ENCODE measurements at regions not wholly inside any gene's neighbourhood (a gene's known extent, or its start where the extent isn't known, plus 50 kb on each side); places are given as distances from the start of the nearest gene placed in this dataset.

DNA sequence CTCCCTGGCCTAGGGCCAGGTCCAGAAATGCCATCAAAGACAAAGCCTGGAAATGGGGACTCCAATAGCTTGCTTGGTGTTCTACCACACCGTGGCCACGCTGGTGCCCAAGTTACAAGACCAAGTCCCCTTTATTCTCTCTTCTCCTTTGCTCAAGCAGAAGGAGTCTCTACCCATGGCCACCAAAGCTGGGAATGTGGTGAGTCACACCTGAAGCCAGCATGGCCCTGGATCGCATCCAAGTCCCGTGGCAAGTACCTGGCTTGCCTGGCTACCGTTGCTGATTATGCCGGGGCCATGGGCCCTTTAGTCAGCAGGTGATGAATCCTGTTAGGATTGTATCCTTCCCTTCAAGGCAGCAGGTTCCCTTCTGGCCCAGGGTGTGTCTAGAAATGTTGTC lies 260.0 kb downstream of the HAPSTR1 start:
- Mint-ChIP-seq H3K4me3 (no peak overlapping the region), H3K9me3 (peaks cover 32% of the 10 kb centered on the region), H3K27me3 (ENCODE audit: low read depth) (peaks cover 4% of the 10 kb centered on the region), H3K36me3 (ENCODE audit: low read depth) (no peaks in the 10 kb centered on the region), H3K4me1 (no peaks in the 10 kb centered on the region), H3K27ac (no peak overlapping the region)
- TF ChIP-seq CTCF (IDR thresholded peaks at IDR 0.05; ENCODE audit: unreplicated experiment in 3 of 3) = no peak

GRCh38 chr16:9351841-9352434 lies 260.5 kb downstream of the HAPSTR1 start:
- Mint-ChIP-seq H3K9me3 (peaks cover 34% of the 10 kb centered on the region), H3K27ac (no peak overlapping the region), H3K36me3 (ENCODE audit: low read depth) (no peaks in the 10 kb centered on the region), H3K4me3 (no peak overlapping the region), H3K4me1 (no peaks in the 10 kb centered on the region), H3K27me3 (ENCODE audit: low read depth) (peaks cover 4% of the 10 kb centered on the region)
- TF ChIP-seq CTCF (IDR thresholded peaks at IDR 0.05; ENCODE audit: unreplicated experiment in 3 of 3) = no peak

GRCh38 chr16:9357829-9358228 lies 266.4 kb downstream of the HAPSTR1 start:
- H3K27me3 Mint-ChIP-seq (ENCODE audit: low read depth) = peaks cover 8% of the 10 kb centered on the region
- no peak overlapping the region for H3K27ac Mint-ChIP-seq
- H3K9me3 Mint-ChIP-seq = peaks cover 23% of the 10 kb centered on the region
- H3K4me3 Mint-ChIP-seq = no peak overlapping the region
- peaks cover 8% of the 10 kb centered on the region for H3K36me3 Mint-ChIP-seq (ENCODE audit: low read depth)
- H3K4me1 Mint-ChIP-seq = no peaks in the 10 kb centered on the region
- no peak for TF ChIP-seq CTCF (IDR thresholded peaks at IDR 0.05; ENCODE audit: unreplicated experiment in 3 of 3)

DNA sequence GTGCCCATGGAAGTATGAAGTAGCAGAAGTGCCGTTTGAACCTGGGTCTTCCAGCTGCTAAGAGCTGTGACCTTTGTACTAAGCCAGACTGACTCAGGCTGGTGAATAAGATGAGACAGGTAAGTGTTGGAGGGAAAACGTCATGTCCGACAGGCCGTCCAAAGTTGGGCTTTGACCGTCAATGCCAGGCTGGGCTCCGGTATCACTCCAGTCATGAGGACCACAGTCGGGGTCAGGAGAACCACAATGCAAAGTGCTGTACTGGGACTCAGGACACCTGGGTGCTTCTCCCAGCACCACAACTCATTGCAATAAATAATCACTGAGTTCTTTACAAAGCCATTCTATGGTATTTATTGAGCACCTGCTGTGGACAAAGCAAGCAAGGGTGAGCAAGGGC lies 268.6 kb downstream of the HAPSTR1 start:
- Mint-ChIP-seq H3K9me3 (peaks cover 23% of the 10 kb centered on the region), H3K4me3 (no peak overlapping the region), H3K36me3 (ENCODE audit: low read depth) (peaks cover 8% of the 10 kb centered on the region), H3K4me1 (no peaks in the 10 kb centered on the region), H3K27me3 (ENCODE audit: low read depth) (peaks cover 8% of the 10 kb centered on the region), H3K27ac (no peak overlapping the region)
- TF ChIP-seq CTCF (IDR thresholded peaks at IDR 0.05; ENCODE audit: unreplicated experiment in 3 of 3) = no peak

- H3K27me3 Mint-ChIP-seq (ENCODE audit: low read depth) = peaks cover 9% of the 10 kb centered on the region
- H3K4me1 Mint-ChIP-seq = no peaks in the 10 kb centered on the region
- H3K27ac Mint-ChIP-seq = no peak overlapping the region
- peaks cover 8% of the 10 kb centered on the region for H3K9me3 Mint-ChIP-seq
- no peak for TF ChIP-seq CTCF (IDR thresholded peaks at IDR 0.05; ENCODE audit: unreplicated experiment in 3 of 3)
- H3K36me3 Mint-ChIP-seq (ENCODE audit: low read depth) = peaks cover 8% of the 10 kb centered on the region
- no peak overlapping the region for H3K4me3 Mint-ChIP-seq
Observed at GRCh38 chr16:9362050-9362449, 270.6 kb downstream of the HAPSTR1 start.

GRCh38 chr16:9362604-9363003 lies 271.2 kb downstream of the HAPSTR1 start:
- Mint-ChIP-seq H3K4me1 (no peaks in the 10 kb centered on the region), H3K27ac (no peak overlapping the region), H3K27me3 (ENCODE audit: low read depth) (peaks cover 15% of the 10 kb centered on the region), H3K36me3 (ENCODE audit: low read depth) (peaks cover 3% of the 10 kb centered on the region), H3K9me3 (peaks cover 3% of the 10 kb centered on the region), H3K4me3 (no peak overlapping the region)
- TF ChIP-seq CTCF (IDR thresholded peaks at IDR 0.05; ENCODE audit: unreplicated experiment in 3 of 3) = no peak
